Upper lobe of left lung (tissue), 6 donors: ENCODE measurements at regions not wholly inside any gene's neighbourhood (a gene's known extent, or its start where the extent isn't known, plus 50 kb on each side); places are given as distances from the start of the nearest gene placed in this dataset.

Experiments
- ATAC-seq, 2 donors: fragments of 200-7000 bp; cut with Tn5 transposase; one replicate each; pipeline ENCODE4 v1.9.1; 2022; ENCODE audit warnings: mild to moderate bottlenecking in 2 of 2, moderate library complexity in 2 of 2; ENCODE audit not compliant: low FRiP score in 2 of 2
- DNase-seq, 2 donors: peaks; one replicate each; pipeline ENCODE4 v3.0.0-alpha.2; 2019 to 2020
- H3K27ac ChIP-seq, 4 donors: fragments of 200-600 bp; sonication (generic); one replicate each; pipeline ENCODE4 v1.5.1; 2016 to 2019
- H3K27me3 ChIP-seq, 4 donors: fragments of 200-600 bp; sonication (generic); one replicate each; pipeline ENCODE4 v1.5.1; 2017 to 2019
- H3K36me3 ChIP-seq, 4 donors: fragments of 200-600 bp; sonication (generic); one replicate each; pipeline ENCODE4 v1.5.1; 2016 to 2019
- H3K4me1 ChIP-seq, 4 donors: fragments of 200-600 bp; sonication (generic); one replicate each; pipeline ENCODE4 v1.5.1; 2018 to 2019
- H3K4me3 ChIP-seq, 4 donors: fragments of 200-600 bp; sonication (generic); one replicate each; pipeline ENCODE4 v1.5.1; 2017 to 2019; ENCODE audit warnings: mild to moderate bottlenecking in 2 of 4, moderate library complexity in 1 of 4
- H3K9me3 ChIP-seq, 4 donors: fragments of 200-600 bp; sonication (generic); one replicate each; pipeline ENCODE4 v1.5.1; 2018 to 2019
- CTCF ChIP-seq, 6 experiments: fragments of 450-650 bp in 4 of 6; fragments of 200-600 bp in 2 of 6; sonication (generic) in 2 of 6; IDR thresholded peaks; one replicate each; pipeline ENCODE4 v1.5.1; 2016 to 2019; ENCODE audit warnings: antibody characterized with exemption in 6 of 6
- EP300 ChIP-seq, 4 donors: sonication (generic); formaldehyde crosslinking; IDR thresholded peaks; one replicate each; pipeline ENCODE4 v1.5.1; 2017; ENCODE audit warnings: antibody characterized with exemption in 4 of 4, control low read depth in 2 of 4
- POLR2A ChIP-seq, 4 donors: fragments of 450-650 bp; IDR thresholded peaks; one replicate each; pipeline ENCODE4 v1.5.1; 2016 to 2017; ENCODE audit warnings: antibody characterized with exemption in 4 of 4, mild to moderate bottlenecking in 2 of 4
- POLR2AphosphoS5 ChIP-seq, 2 donors: sonication (generic); formaldehyde crosslinking; IDR thresholded peaks; one replicate each; pipeline ENCODE4 v1.5.1; 2017; ENCODE audit warnings: antibody characterized with exemption in 2 of 2
- WGBS, 2 donors: methylation state at CpG; one replicate each; pipeline ENCODE4 v1.1.5; 2017 to 2018; 5-methylcytosine and 5-hydroxymethylcytosine counted together
- donor health status: DM: no; HTN: no; CAD: no; lungs with moderate emphysema.
- donor health status: DM: no; HTN: yes; CAD: no; lungs with severe emphysema.

DNA sequence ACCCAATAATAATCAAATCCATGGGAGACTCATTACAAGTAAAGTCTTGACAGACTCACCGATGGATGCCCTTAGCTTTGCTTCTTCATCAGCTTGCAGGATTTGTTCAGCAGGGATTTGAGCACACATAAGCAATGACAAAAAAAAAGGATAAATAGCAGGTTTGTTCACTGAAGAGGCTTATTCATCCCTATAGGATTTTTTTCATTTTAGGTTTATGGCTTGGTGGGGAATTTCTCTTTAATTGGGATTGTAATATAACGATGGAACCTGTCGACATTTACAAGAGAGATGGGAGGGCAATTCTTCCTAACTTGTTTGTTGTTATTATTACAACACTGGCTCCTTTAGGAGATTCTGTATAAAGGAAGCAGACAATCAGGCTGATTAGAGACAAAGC, 649.1 kb upstream of the PLXNA2 start:
- Histone ChIP-seq H3K4me1 (no peaks in the 10 kb centered on the region), H3K27me3 (no peaks in the 10 kb centered on the region), H3K36me3 (no peaks in the 10 kb centered on the region), H3K4me3 (no peak overlapping the region), H3K9me3 (no peaks in the 10 kb centered on the region), H3K27ac (no peak overlapping the region)
- 85 to 87% methylated on average over 3 of the region's 3 CpGs for WGBS, 2 donors
- ATAC-seq (no peak), DNase-seq (no peak)
- TF ChIP-seq POLR2AphosphoS5 (IDR thresholded peaks at IDR 0.05): no peak
- TF ChIP-seq POLR2A (IDR thresholded peaks at IDR 0.05): no peak
- no peak for TF ChIP-seq CTCF (IDR thresholded peaks at IDR 0.05)
- TF ChIP-seq EP300 (IDR thresholded peaks at IDR 0.05): no peak

DNA sequence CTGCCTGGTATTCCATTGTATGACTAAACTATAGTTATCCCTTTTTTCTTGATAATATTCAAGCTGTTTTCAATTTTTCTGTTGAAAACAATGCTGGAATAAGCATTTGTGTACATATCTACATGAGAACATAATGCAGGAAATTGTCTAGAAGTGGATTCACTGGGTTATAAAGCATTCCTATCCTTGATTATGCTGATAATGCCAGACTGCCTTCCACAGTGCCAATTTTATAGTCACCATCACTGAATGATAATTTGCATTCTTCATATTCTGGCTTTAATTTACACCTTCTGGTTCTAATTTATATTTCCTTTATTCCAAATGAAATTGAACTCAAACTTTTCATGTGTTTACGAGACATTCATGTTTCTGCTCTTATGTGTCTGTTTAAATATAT, 651.0 kb upstream of the PLXNA2 start:
- Histone ChIP-seq H3K4me3 (no peak overlapping the region), H3K27me3 (no peaks in the 10 kb centered on the region), H3K9me3 (no peaks in the 10 kb centered on the region), H3K36me3 (no peaks in the 10 kb centered on the region), H3K4me1 (no peaks in the 10 kb centered on the region), H3K27ac (no peak overlapping the region)
- DNase-seq: no peak
- WGBS, 2 donors: 89 to 93% methylated on average over 1 of the region's 1 CpG
- ATAC-seq: no peak
- TF ChIP-seq POLR2A (IDR thresholded peaks at IDR 0.05): no peak
- no peak for TF ChIP-seq CTCF (IDR thresholded peaks at IDR 0.05)
- TF ChIP-seq EP300 (IDR thresholded peaks at IDR 0.05): no peak
- no peak for TF ChIP-seq POLR2AphosphoS5 (IDR thresholded peaks at IDR 0.05)

GRCh38 chr1:208895820-208896219, 651.6 kb upstream of the PLXNA2 start:
- no peak overlapping the region for H3K4me3 ChIP-seq
- DNase-seq: no peak
- H3K4me1 ChIP-seq: no peaks in the 10 kb centered on the region
- H3K36me3 ChIP-seq: no peaks in the 10 kb centered on the region
- 77 to 81% methylated on average over 1 of the region's 1 CpG for WGBS, 2 donors
- no peaks in the 10 kb centered on the region for H3K9me3 ChIP-seq
- H3K27ac ChIP-seq: no peak overlapping the region
- H3K27me3 ChIP-seq: no peaks in the 10 kb centered on the region
- TF ChIP-seq CTCF (IDR thresholded peaks at IDR 0.05) (no peak), POLR2AphosphoS5 (IDR thresholded peaks at IDR 0.05) (no peak), EP300 (IDR thresholded peaks at IDR 0.05) (no peak), POLR2A (IDR thresholded peaks at IDR 0.05) (no peak)
- no peak for ATAC-seq

- Histone ChIP-seq H3K9me3 (no peaks in the 10 kb centered on the region), H3K27me3 (no peaks in the 10 kb centered on the region), H3K4me1 (no peaks in the 10 kb centered on the region), H3K4me3 (no peak overlapping the region), H3K27ac (no peak overlapping the region), H3K36me3 (no peaks in the 10 kb centered on the region)
- no peak for DNase-seq
- TF ChIP-seq POLR2AphosphoS5 (IDR thresholded peaks at IDR 0.05) (no peak), CTCF (IDR thresholded peaks at IDR 0.05) (no peak)
- no peak for ATAC-seq
Observed at GRCh38 chr1:208896768-208897167, 652.6 kb upstream of the PLXNA2 start.

DNA sequence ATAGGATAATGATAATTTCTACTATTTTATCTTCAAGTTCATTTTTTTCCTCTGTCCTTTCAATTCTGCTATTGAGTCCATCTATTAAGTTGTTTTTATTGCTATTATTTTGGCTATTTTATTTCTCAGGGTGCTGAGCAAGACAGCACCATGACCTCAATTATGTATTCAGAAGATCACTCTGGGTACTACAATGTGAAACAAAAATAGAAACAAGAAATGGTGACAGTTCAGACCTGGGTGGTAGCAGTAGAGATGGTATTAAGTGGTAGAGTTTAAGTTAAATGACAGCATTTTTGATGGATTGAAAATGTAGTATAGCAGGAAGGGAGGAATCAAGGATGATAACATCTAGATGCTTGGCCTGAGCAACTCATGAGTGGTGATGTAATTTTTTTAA, 655.3 kb upstream of the PLXNA2 start:
- H3K27me3 ChIP-seq: no peaks in the 10 kb centered on the region
- no peaks in the 10 kb centered on the region for H3K9me3 ChIP-seq
- no peaks in the 10 kb centered on the region for H3K4me1 ChIP-seq
- no peak for ATAC-seq
- H3K4me3 ChIP-seq: no peak overlapping the region
- TF ChIP-seq POLR2A (IDR thresholded peaks at IDR 0.05) (no peak), CTCF (IDR thresholded peaks at IDR 0.05) (no peak), POLR2AphosphoS5 (IDR thresholded peaks at IDR 0.05) (no peak), EP300 (IDR thresholded peaks at IDR 0.05) (no peak)
- no peak overlapping the region for H3K27ac ChIP-seq
- no peak for DNase-seq
- no peaks in the 10 kb centered on the region for H3K36me3 ChIP-seq
